Mesodermal cell (in vitro differentiated cells): ENCODE measurements at regions not wholly inside any gene's neighbourhood (a gene's known extent, or its start where the extent isn't known, plus 50 kb on each side); places are given as distances from the start of the nearest gene placed in this dataset.
"Not testable (repeated sequence)": the region's sequence is repeated elsewhere in the genome, so short reads cannot be mapped to it uniquely, and the experiment has no call there.

Experiments used
- H3K27ac ChIP-seq: 2 replicates; pipeline ENCODE4 v1.7.0; 2013; ENCODE audit warnings: mild to moderate bottlenecking, low read depth, low read length, moderate library complexity; ENCODE audit not compliant: severe bottlenecking
- H3K36me3 ChIP-seq: 2 replicates; pipeline ENCODE4 v1.7.1; 2013; ENCODE audit warnings: mild to moderate bottlenecking, low read length, moderate library complexity; ENCODE audit not compliant: control insufficient read depth, insufficient read depth
- H3K4me1 ChIP-seq: one replicate; pipeline ENCODE4 v1.7.1; 2013; ENCODE audit warnings: mild to moderate bottlenecking, low read length; ENCODE audit not compliant: insufficient read depth, control insufficient read depth, poor library complexity, severe bottlenecking
- H3K4me3 ChIP-seq: 2 replicates; pipeline ENCODE4 v1.7.0; 2013; ENCODE audit warnings: low read length, control low read depth, mild to moderate bottlenecking; ENCODE audit not compliant: insufficient read depth, poor library complexity, severe bottlenecking; ENCODE audit errors: extremely low read depth
- H3K9me3 ChIP-seq: 2 replicates; pipeline ENCODE4 v1.7.1; 2013; ENCODE audit warnings: mild to moderate bottlenecking, low read length, moderate library complexity; ENCODE audit not compliant: control insufficient read depth
- WGBS, 2 experiments: methylation state at CpG; one replicate each; pipeline ENCODE4 v1.1.5; 2013; ENCODE audit warnings: missing lambda C conversion rate in 2 of 2; ENCODE audit not compliant: insufficient coverage in 2 of 2; 5-methylcytosine and 5-hydroxymethylcytosine counted together

- H3K9me3 ChIP-seq: peaks cover 4% of the 10 kb centered on the region
- no peaks in the 10 kb centered on the region for H3K36me3 ChIP-seq
- no peak overlapping the region for H3K27ac ChIP-seq
- no peaks in the 10 kb centered on the region for H3K4me1 ChIP-seq
- H3K4me3 ChIP-seq: no peak overlapping the region
- WGBS, 2 experiments: 87 to 89% methylated on average over 6 to 7 of the region's 7 CpGs
Observed at GRCh38 chr7:106750773-106751172, 89.8 kb upstream of the CCDC71L start.

- no peaks in the 10 kb centered on the region for H3K36me3 ChIP-seq
Observed at GRCh38 chr7:106752367-106752766, 91.4 kb upstream of the CCDC71L start.

GRCh38 chr7:106755024-106755423 is 94.1 kb upstream of the CCDC71L start:
- H3K9me3 ChIP-seq, H3K36me3 ChIP-seq, H3K27ac ChIP-seq, H3K4me1 ChIP-seq, H3K4me3 ChIP-seq: not testable (repeated sequence)
- WGBS, 2 experiments: 70% methylated on average over 2 of the region's 3 CpGs; no CpG with 5 or more reads in 1 of the 2 experiments

More at GRCh38 chr7:106752367-106752766, 91.4 kb upstream of the CCDC71L start:
- no peaks in the 10 kb centered on the region for H3K4me1 ChIP-seq
- H3K27ac ChIP-seq: no peak overlapping the region
- peaks cover 4% of the 10 kb centered on the region for H3K9me3 ChIP-seq
- 63 to 100% methylated on average over 1 of the region's 1 CpG for WGBS, 2 experiments
- H3K4me3 ChIP-seq: no peak overlapping the region

DNA sequence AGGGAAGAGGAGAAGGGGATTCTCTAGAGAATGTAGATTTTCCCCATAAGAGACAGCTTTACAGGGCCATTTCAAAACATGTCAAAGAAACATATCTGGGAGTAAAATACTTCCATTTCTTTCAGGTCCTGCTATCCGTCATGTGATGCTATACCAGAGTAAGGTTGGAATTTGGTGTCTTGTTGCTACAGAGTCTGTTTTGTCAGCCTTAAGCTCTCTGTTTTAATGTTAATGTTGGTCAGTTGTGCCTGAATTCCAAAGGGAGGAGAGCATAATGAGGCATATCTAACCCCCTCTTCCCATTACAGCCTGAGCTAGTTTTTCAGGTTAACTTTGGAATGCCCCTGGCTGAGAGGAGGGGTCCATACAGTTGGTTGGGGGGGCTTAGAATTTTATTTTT is 94.7 kb upstream of the CCDC71L start:
- H3K36me3 ChIP-seq: no peaks in the 10 kb centered on the region
- H3K9me3 ChIP-seq: peaks cover 4% of the 10 kb centered on the region
- H3K4me3 ChIP-seq: no peak overlapping the region
- H3K27ac ChIP-seq: no peak overlapping the region
- no peaks in the 10 kb centered on the region for H3K4me1 ChIP-seq
- WGBS, 2 experiments: no CpG with 5 or more reads among the region's 1 CpG

- no peak overlapping the region for H3K4me3 ChIP-seq
Observed at GRCh38 chr7:106756071-106756470, 95.1 kb upstream of the CCDC71L start.

DNA sequence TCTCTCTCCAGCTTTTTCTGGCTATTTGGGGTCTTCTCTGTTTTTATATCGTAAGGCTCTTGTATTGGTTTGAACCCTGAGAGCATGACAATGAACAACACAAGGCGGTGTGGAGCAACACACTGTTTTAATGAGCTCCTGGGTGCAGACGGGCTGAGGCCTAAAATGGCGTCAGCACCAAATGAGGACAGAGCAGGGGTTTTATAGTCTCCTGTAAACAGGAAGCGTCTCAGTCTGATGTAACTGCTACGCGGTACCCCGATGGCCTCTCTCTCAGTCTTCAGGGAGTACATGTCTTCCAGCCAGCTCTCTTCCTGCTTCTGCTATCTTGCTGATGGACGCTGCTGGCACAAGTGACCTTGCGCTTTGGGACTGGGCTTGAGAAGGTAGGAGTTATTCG is 95.9 kb upstream of the CCDC71L start:
- no peak overlapping the region for H3K4me3 ChIP-seq
- no peaks in the 10 kb centered on the region for H3K4me1 ChIP-seq
- H3K27ac ChIP-seq: no peak overlapping the region
- 93 to 96% methylated on average over 4 to 8 of the region's 11 CpGs for WGBS, 2 experiments
- H3K36me3 ChIP-seq: no peaks in the 10 kb centered on the region
- peaks cover 4% of the 10 kb centered on the region for H3K9me3 ChIP-seq

More at GRCh38 chr7:106756071-106756470, 95.1 kb upstream of the CCDC71L start:
- H3K9me3 ChIP-seq: peaks cover 4% of the 10 kb centered on the region
- H3K27ac ChIP-seq: no peak overlapping the region
- no peaks in the 10 kb centered on the region for H3K36me3 ChIP-seq
- no peaks in the 10 kb centered on the region for H3K4me1 ChIP-seq

DNA sequence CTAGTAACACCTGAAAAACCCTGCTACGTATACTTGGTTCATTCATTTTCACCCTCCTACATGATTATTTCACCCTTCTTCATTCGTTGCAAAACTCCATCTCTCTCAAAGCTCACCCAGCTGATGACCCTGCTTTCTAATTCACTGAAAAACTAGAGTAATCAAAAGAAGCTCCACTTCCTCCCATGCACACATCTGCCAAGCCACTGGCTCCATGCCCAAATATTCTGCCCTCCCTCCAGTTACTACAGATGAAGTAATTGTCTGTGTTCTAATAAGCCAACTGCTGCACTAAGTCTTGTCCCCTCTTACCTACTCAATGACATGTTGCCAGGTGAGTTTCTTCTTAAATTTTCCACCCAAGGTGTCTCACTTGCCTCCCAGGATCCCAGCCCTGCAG is 96.9 kb upstream of the CCDC71L start:
- Histone ChIP-seq H3K4me3 (no peak overlapping the region), H3K9me3 (peaks cover 4% of the 10 kb centered on the region), H3K36me3 (no peaks in the 10 kb centered on the region), H3K27ac (no peak overlapping the region), H3K4me1 (no peaks in the 10 kb centered on the region)
- 88 to 100% methylated on average over 2 of the region's 2 CpGs for WGBS, 2 experiments

GRCh38 chr7:106762845-106763244 is 101.9 kb upstream of the CCDC71L start:
- WGBS, 2 experiments: 100% methylated on average over 1 of the region's 2 CpGs; no CpG with 5 or more reads in 1 of the 2 experiments

GRCh38 chr7:106763717-106764116 is 101.4 kb upstream of the PIK3CG start:
- H3K9me3 ChIP-seq: no peaks in the 10 kb centered on the region
- H3K27ac ChIP-seq: no peak overlapping the region
- H3K4me1 ChIP-seq: peaks cover 23% of the 10 kb centered on the region
- no peaks in the 10 kb centered on the region for H3K36me3 ChIP-seq
- WGBS, 2 experiments: 60 to 100% methylated on average over 1 of the region's 2 CpGs
- no peak overlapping the region for H3K4me3 ChIP-seq

More at GRCh38 chr7:106762845-106763244, 101.9 kb upstream of the CCDC71L start:
- H3K4me3 ChIP-seq, H3K36me3 ChIP-seq, H3K9me3 ChIP-seq, H3K27ac ChIP-seq: not testable (repeated sequence)
- peaks cover 23% of the 10 kb centered on the region for H3K4me1 ChIP-seq

DNA sequence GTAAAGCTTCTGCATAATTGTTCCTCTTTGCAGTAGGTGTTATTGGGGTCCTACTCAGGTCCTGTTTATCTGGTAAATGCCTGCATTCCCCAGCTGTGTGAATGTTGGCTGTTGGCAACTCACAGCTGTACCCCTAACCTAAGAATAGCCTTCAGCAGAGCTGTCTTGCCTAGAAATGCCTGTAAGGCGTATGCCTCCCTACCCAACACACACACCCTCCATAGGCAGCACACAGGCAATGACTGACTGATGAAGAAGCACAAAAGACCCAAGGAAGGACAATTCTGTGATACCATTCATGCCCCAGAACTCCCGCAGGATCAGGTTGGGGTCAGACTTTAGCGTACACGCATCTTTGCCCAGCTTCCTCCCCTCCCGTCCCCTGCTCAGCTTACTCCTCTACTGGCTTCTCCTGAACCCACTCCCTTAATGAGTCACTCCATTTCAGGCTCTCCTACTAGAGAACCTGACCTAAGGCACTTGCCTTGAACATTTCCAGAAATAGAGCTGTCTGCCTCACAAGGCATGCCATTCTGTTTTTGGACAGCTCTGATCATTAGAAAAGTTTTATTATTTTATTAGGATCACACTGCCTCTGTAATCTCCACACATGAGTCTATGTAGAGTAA is 99.2 kb upstream of the PIK3CG start:
- no peaks in the 10 kb centered on the region for H3K9me3 ChIP-seq
- 95 to 97% methylated on average over 4 of the region's 5 CpGs for WGBS, 2 experiments
- no peaks in the 10 kb centered on the region for H3K36me3 ChIP-seq
- H3K4me1 ChIP-seq: peaks cover 34% of the 10 kb centered on the region
- no peak overlapping the region for H3K27ac ChIP-seq
- no peak overlapping the region for H3K4me3 ChIP-seq

GRCh38 chr7:106766551-106766950 is 98.5 kb upstream of the PIK3CG start:
- Histone ChIP-seq H3K36me3 (no peaks in the 10 kb centered on the region), H3K4me1 (peaks cover 34% of the 10 kb centered on the region), H3K9me3 (no peaks in the 10 kb centered on the region), H3K4me3 (no peak overlapping the region), H3K27ac (peak overlapping the region; percentile 33)
- 93% methylated on average over 2 of the region's 2 CpGs; no CpG with 5 or more reads in 1 of the 2 experiments for WGBS, 2 experiments
